GM12865 (cell line): ENCODE measurements at regions not wholly inside any gene's neighbourhood (a gene's known extent, or its start where the extent isn't known, plus 50 kb on each side); places are given as distances from the start of the nearest gene placed in this dataset.

Experiments used
- DNase-seq: peaks from one replicate; pipeline ENCODE4 v3.0.0; 2010; ENCODE audit warnings: low read depth
- H3K4me3 ChIP-seq: 2 replicates; pipeline ENCODE4 v1.5.1; 2011; ENCODE audit warnings: mild to moderate bottlenecking, low read depth, low read length, control low read depth
- TF ChIP-seq, protein P1 (sequence below): IDR thresholded peaks from 2 replicates; pipeline ENCODE4 v1.5.1; 2011; ENCODE audit warnings: low read length, control low read depth, low read depth, inconsistent platforms; ENCODE audit not compliant: insufficient read depth; ENCODE audit errors: missing control alignments

- no peak for DNase-seq
- TF ChIP-seq, protein P1, sequence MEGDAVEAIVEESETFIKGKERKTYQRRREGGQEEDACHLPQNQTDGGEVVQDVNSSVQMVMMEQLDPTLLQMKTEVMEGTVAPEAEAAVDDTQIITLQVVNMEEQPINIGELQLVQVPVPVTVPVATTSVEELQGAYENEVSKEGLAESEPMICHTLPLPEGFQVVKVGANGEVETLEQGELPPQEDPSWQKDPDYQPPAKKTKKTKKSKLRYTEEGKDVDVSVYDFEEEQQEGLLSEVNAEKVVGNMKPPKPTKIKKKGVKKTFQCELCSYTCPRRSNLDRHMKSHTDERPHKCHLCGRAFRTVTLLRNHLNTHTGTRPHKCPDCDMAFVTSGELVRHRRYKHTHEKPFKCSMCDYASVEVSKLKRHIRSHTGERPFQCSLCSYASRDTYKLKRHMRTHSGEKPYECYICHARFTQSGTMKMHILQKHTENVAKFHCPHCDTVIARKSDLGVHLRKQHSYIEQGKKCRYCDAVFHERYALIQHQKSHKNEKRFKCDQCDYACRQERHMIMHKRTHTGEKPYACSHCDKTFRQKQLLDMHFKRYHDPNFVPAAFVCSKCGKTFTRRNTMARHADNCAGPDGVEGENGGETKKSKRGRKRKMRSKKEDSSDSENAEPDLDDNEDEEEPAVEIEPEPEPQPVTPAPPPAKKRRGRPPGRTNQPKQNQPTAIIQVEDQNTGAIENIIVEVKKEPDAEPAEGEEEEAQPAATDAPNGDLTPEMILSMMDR, result no peak
- no peak overlapping the region for H3K4me3 ChIP-seq
Observed at GRCh38 chr13:89660752-89661151, 1686.7 kb upstream of the MIR17HG start.

GRCh38 chr13:89673789-89674311 lies 1673.6 kb upstream of the MIR17HG start:
- TF ChIP-seq, protein P1, result no peak
- no peak for DNase-seq
- no peak overlapping the region for H3K4me3 ChIP-seq

- TF ChIP-seq, protein P1, result no peak
- no peak overlapping the region for H3K4me3 ChIP-seq
- DNase-seq, result no peak
Observed at GRCh38 chr13:89678466-89679121, 1668.9 kb upstream of the MIR17HG start.

DNA sequence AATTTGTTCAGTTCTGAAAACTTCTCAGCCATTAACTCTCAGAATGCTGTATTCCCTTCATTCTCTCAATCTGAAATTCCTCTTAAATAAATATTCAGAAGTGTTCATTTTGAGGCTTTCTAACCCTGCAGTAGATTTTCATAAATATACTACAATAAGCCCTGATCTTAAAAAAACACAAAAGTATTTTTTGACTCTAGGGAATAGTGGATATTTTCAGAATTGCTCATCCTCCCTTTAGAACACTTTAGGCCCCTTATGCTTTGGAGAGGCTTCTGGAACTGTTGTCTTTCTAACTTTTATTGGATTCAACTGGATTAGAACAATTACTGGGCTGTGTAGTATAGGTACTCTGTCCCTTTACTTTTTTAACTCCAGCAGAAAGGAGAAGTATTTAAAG lies 1662.6 kb upstream of the MIR17HG start:
- no peak overlapping the region for H3K4me3 ChIP-seq
- TF ChIP-seq, protein P1, result no peak
- DNase-seq, result no peak

GRCh38 chr13:89686171-89686570 lies 1661.3 kb upstream of the MIR17HG start:
- H3K4me3 ChIP-seq, result no peak overlapping the region
- TF ChIP-seq, protein P1, result no peak
- DNase-seq, result no peak

GRCh38 chr13:89687066-89687465 lies 1660.4 kb upstream of the MIR17HG start:
- no peak for DNase-seq
- TF ChIP-seq, protein P1, result no peak
- H3K4me3 ChIP-seq, result no peak overlapping the region

- no peak for DNase-seq
- TF ChIP-seq, protein P1, result no peak
- no peak overlapping the region for H3K4me3 ChIP-seq
Observed at GRCh38 chr13:89688918-89689317, 1658.6 kb upstream of the MIR17HG start.
